Fibroblast of mammary gland (primary cell): ENCODE measurements at regions not wholly inside any gene's neighbourhood (a gene's known extent, or its start where the extent isn't known, plus 50 kb on each side); places are given as distances from the start of the nearest gene placed in this dataset.

ENCODE experiments used
- DNase-seq: peaks from one replicate; pipeline ENCODE4 v3.0.0-alpha.2; 2010; ENCODE audit warnings: low read depth
- H3K4me3 ChIP-seq: 2 replicates; pipeline ENCODE4 v1.5.1; 2011; ENCODE audit warnings: low read depth, mild to moderate bottlenecking, low read length, moderate library complexity; ENCODE audit not compliant: control insufficient read depth
- TF ChIP-seq, protein P1 (sequence below): conservative IDR thresholded peaks from 2 replicates; pipeline ENCODE4 v1.5.1; 2011; ENCODE audit warnings: low read depth, low read length, inconsistent platforms; ENCODE audit not compliant: control insufficient read depth, insufficient read depth

DNA sequence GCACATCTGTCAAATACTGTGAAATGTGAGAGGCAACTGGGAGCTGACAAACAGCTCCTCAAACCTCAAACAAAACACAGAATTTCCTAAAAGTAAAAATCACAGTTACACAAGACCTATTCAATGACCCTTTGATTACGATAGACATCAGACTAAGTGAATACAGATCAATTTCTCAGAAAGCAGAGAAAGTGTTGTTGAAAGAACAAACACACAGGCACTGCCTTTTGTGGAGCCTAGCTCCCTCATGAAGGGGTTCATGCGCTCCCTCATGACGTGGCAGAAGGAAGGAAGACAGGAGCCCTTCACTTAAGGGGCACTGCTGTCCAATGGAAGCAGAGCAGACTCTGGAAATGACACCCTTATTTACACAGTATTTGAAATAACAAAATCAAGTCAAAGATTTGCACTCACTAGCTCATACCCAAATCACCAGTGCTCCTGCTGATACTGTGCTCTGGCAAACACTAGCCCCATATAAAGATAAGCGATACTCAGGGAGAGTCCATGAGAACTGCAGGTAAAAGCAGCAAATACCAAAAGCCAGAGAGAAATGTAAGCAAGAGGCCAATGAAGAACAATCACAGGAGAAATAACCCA lies 144.9 kb downstream of the KLF12 start:
- H3K4me3 ChIP-seq = no peak overlapping the region
- DNase-seq = no peak
- TF ChIP-seq, protein P1, sequence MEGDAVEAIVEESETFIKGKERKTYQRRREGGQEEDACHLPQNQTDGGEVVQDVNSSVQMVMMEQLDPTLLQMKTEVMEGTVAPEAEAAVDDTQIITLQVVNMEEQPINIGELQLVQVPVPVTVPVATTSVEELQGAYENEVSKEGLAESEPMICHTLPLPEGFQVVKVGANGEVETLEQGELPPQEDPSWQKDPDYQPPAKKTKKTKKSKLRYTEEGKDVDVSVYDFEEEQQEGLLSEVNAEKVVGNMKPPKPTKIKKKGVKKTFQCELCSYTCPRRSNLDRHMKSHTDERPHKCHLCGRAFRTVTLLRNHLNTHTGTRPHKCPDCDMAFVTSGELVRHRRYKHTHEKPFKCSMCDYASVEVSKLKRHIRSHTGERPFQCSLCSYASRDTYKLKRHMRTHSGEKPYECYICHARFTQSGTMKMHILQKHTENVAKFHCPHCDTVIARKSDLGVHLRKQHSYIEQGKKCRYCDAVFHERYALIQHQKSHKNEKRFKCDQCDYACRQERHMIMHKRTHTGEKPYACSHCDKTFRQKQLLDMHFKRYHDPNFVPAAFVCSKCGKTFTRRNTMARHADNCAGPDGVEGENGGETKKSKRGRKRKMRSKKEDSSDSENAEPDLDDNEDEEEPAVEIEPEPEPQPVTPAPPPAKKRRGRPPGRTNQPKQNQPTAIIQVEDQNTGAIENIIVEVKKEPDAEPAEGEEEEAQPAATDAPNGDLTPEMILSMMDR = no peak

DNA sequence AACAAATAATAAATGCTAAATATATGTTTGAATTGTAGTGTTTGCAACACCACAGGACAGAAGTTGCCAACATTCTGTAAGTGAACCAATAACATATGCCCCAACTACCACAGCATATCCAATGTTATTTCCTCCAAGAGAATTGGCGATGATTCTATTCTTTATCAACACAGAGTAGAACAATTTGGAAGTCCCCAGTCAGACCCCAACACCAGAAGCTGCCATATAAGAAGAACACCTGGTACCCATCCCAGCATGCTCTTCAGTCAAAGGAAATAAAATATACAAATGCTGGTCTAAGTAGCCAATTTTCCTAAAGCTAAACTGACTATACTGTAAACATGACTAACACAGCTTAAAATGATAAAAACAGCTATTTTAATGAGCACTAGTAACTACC lies 145.7 kb downstream of the KLF12 start:
- no peak overlapping the region for H3K4me3 ChIP-seq
- TF ChIP-seq, protein P1 = no peak
- DNase-seq = no peak

DNA sequence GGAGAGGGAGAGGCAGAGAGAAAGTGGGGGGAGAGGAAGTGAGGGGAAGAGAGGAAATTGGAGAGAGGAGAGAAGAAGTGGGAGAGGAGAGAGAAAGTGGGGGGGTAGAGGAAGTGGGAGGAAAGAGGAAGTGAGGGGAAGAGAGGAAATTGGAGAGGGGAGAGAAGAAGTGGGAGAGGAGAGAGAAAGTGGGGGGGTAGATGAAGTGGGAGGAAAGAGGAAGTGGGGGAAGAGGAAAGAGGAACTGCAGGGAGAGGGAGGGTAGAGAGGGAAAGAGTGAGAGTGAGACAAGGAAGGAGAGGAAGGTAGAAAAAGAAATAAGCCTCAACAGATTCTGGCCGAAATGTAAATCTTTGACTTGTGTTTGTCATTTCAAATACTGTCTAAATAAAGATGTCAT lies 146.6 kb downstream of the KLF12 start:
- no peak for DNase-seq
- no peak overlapping the region for H3K4me3 ChIP-seq
- TF ChIP-seq, protein P1 = no peak

DNA sequence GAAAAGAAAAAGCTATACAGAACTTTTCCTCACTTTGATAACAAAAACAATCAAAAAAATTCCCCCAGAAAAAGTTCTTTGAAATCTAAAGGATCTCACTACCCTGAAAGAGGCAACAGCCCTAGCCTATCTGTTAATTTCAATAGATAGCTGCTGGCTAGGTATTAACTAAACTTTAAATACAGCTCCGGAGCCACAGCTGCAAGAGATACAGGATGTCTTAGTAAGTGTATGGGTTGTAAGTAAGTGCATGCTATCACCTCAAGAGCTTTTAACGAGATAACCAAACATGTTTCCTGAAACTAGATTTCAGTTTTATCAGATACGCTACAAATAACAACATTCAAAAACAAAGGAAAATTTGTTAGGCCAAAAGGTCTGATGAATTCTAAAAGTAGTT lies 148.4 kb downstream of the KLF12 start:
- TF ChIP-seq, protein P1 = no peak
- DNase-seq = no peak
- no peak overlapping the region for H3K4me3 ChIP-seq

DNA sequence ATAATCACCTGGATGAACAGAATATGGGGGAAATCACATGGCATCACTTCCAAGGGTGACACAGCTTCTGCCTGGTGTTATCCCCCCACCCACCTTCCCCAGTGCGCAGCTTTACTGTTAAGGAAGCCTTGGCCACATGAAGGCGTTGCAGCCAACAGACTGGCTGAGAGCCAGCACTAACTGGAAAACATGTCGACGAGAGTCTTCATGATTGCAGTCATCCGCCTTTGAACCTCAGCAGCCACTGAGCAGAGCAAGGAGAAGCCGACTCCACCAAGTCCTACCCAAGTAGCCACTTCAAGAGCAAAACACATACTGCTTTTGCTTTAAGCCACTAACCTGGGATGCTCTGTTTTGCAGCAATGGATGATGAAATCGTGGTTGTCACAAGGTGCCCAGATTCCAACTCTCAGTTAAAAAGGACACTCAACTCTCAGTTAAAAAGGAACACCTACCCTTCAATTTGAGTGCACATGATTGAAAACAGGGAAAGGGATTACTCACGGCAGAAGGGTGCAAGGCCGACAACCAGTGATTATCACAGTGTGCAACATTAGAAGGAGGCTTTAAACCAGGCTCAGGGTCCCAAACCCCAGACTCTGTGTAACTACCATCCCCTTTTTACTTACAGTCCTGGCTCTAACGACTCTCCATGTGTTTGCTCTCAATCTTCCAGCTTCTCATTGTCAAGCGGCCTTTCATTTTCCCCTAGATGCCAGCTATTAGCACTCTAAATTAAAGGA lies 149.1 kb downstream of the KLF12 start:
- TF ChIP-seq, protein P1 = no peak
- H3K4me3 ChIP-seq = no peak overlapping the region
- DNase-seq = no peak

DNA sequence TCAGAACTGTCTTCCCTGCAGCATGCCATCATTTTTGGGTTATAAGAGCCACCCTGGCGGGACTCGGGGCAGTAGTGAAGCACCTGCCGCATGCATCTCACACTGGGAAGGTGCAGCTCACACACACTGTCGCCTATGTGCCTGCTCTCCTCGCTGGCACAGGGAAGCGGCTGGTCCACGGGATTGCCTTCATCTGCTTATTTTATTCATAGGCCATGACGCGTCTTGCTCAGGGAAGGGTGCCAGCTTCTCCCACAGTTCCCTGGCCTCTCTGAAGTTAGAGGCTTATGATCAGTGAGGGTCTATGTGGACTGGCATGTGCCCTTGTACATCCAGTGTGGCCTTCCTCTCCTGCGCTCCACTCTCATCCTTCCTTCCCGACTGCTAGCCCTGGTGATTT lies 150.0 kb downstream of the KLF12 start:
- TF ChIP-seq, protein P1 = no peak
- no peak for DNase-seq
- H3K4me3 ChIP-seq = no peak overlapping the region
